Panc1 (cell line): ENCODE measurements at regions not wholly inside any gene's neighbourhood (a gene's known extent, or its start where the extent isn't known, plus 50 kb on each side); places are given as distances from the start of the nearest gene placed in this dataset.

Source experiments
- ATAC-seq: fragments of 200-7000 bp; cut with Tn5 transposase; 2 replicates; pipeline ENCODE4 v1.9.1; 2020; ENCODE audit warnings: mild to moderate bottlenecking, moderate library complexity
- BruUV-seq: library from RNA; stranded (reverse); fragments of 400-500 nt; replicated peaks from 2 replicates; lab custom pipeline; 2021; lab: Mats Ljungman, UMichigan
- CTCF ChIA-PET: fragments of 300-600 bp; sonication (Branson Sonifier 250); formaldehyde crosslinking; loops from one replicate; lab custom pipeline; 2022; ENCODE audit warnings: antibody characterized with exemption; lab: Charles Lee
- POLR2A ChIA-PET: fragments of 300-600 bp; sonication (Branson Sonifier 250); formaldehyde crosslinking; loops from one replicate; lab custom pipeline; 2022; ENCODE audit warnings: antibody characterized with exemption; lab: Charles Lee
- DNase-seq: peaks from one replicate; pipeline ENCODE4 v3.0.0-alpha.2; 2010; ENCODE audit warnings: low read depth, low spot score
- H3K27ac ChIP-seq: 2 replicates; pipeline ENCODE4 v1.5.1; 2011; ENCODE audit warnings: mild to moderate bottlenecking, low read length, inconsistent platforms
- H3K27me3 ChIP-seq: fragments of 200-500 bp; sonication (Bioruptor generic); 2 replicates; pipeline ENCODE4 v1.6.0; 2014; ENCODE audit warnings: low read length, inconsistent platforms; ENCODE audit not compliant: control insufficient read depth, insufficient read depth
- H3K36me3 ChIP-seq: fragments of 200-500 bp; sonication (Bioruptor generic); 2 replicates; pipeline ENCODE4 v1.5.1; 2014; ENCODE audit warnings: inconsistent platforms, mild to moderate bottlenecking, low read length, moderate library complexity; ENCODE audit not compliant: control insufficient read depth, insufficient read depth
- H3K4me1 ChIP-seq: 2 replicates; pipeline ENCODE4 v1.5.1; 2011; ENCODE audit warnings: inconsistent platforms, mild to moderate bottlenecking, low read length, moderate library complexity; ENCODE audit not compliant: control insufficient read depth, insufficient read depth
- H3K4me3 ChIP-seq, 2 experiments: 2 replicates each; pipeline ENCODE4 v1.5.1; 2011 to 2012; ENCODE audit warnings: low read depth in 2 of 2, low read length in 2 of 2, mild to moderate bottlenecking in 2 of 2, inconsistent platforms in 1 of 2, moderate library complexity in 1 of 2
- H3K9me3 ChIP-seq: fragments of 200-500 bp; sonication (Bioruptor generic); 2 replicates; pipeline ENCODE4 v1.5.1; 2014; ENCODE audit warnings: low read depth, mild to moderate bottlenecking, inconsistent platforms, low read length, moderate library complexity; ENCODE audit not compliant: control insufficient read depth, insufficient read depth
- CTCF ChIP-seq: fragments of 450-650 bp; IDR thresholded peaks from 2 replicates; pipeline ENCODE4 v1.5.1; 2017; ENCODE audit warnings: mild to moderate bottlenecking
- POLR2AphosphoS5 ChIP-seq: IDR thresholded peaks from 2 replicates; pipeline ENCODE4 v1.6.1; 2012; ENCODE audit warnings: mild to moderate bottlenecking, low read depth, low read length, moderate library complexity
- REST ChIP-seq, 2 experiments: IDR thresholded peaks; 2 replicates each; pipeline ENCODE4 v1.6.1; 2011 to 2012; ENCODE audit warnings: low read depth in 2 of 2, control low read depth in 1 of 2, low read length in 1 of 2, mild to moderate bottlenecking in 1 of 2, moderate library complexity in 1 of 2; ENCODE audit not compliant: insufficient read depth in 1 of 2
- SIN3A ChIP-seq: IDR thresholded peaks from 2 replicates; pipeline ENCODE4 v1.6.1; 2012; ENCODE audit warnings: low read depth, mild to moderate bottlenecking, low read length, moderate library complexity, borderline replicate concordance; ENCODE audit not compliant: insufficient read depth
- TCF7L2 ChIP-seq: IDR thresholded peaks from 2 replicates; pipeline ENCODE4 v1.6.1; 2011; ENCODE audit warnings: mild to moderate bottlenecking, low read depth, low read length, inconsistent platforms
- in situ Hi-C: cut with HindIII; loops from 2 replicates; pipeline ENCODE4 v1.10.0; 2016; ENCODE audit warnings: low sequenced_read_pairs, low pct_unique_long_range_greater_than_20kb
- intact Hi-C: fragments of 100-400 bp; cut with micrococcal nuclease; formaldehyde crosslinking; loops from one replicate; pipeline ENCODE4 v1.10.0; 2022; ENCODE audit not compliant: unreplicated experiment

GRCh38 chr16:65831903-65832666, 534.4 kb upstream of the CDH5 start:
- no TSS peak for BruUV-seq
- Histone ChIP-seq H3K36me3 (no peaks in the 10 kb centered on the region), H3K4me1 (no peaks in the 10 kb centered on the region), H3K4me3 (no peak overlapping the region), H3K27ac (no peak overlapping the region), H3K9me3 (no peaks in the 10 kb centered on the region), H3K27me3 (no peaks in the 10 kb centered on the region)
- in situ Hi-C loops (no loop called here), intact Hi-C loops (no loop called here)
- no peak for ATAC-seq
- POLR2A ChIA-PET = no interaction called here
- CTCF ChIA-PET = no interaction called here
- TF ChIP-seq TCF7L2 = no peak
- TF ChIP-seq SIN3A = no peak
- no peak for TF ChIP-seq REST (IDR thresholded peaks at IDR 0.05; ENCODE audit: insufficient read depth in 1 of 2, low read depth in 2 of 2, low read length in 1 of 2)
- TF ChIP-seq POLR2AphosphoS5 = no peak
- DNase-seq = no peak

- Histone ChIP-seq H3K36me3 (no peaks in the 10 kb centered on the region), H3K9me3 (no peaks in the 10 kb centered on the region), H3K4me3 (no peak overlapping the region), H3K27ac (no peak overlapping the region), H3K27me3 (no peaks in the 10 kb centered on the region), H3K4me1 (no peaks in the 10 kb centered on the region)
- DNase-seq (no peak), ATAC-seq (no peak)
- in situ Hi-C loops = no loop called here
- no TSS peak for BruUV-seq
- TF ChIP-seq SIN3A (no peak), CTCF (no peak), TCF7L2 (no peak), POLR2AphosphoS5 (no peak)
- intact Hi-C loops = no loop called here
- ChIA-PET POLR2A (no interaction called here), CTCF (no interaction called here)
These were observed 537.4 kb upstream of the CDH5 start for GRCh38 chr16:65829076-65829475.

GRCh38 chr16:65828296-65828695, 538.2 kb upstream of the CDH5 start:
- H3K27ac ChIP-seq = no peak overlapping the region
- ChIA-PET POLR2A (no interaction called here), CTCF (no interaction called here)
- DNase-seq (no peak), ATAC-seq (no peak)
- no TSS peak for BruUV-seq
- intact Hi-C loops = no loop called here
- no peak overlapping the region for H3K4me3 ChIP-seq
- no peaks in the 10 kb centered on the region for H3K27me3 ChIP-seq
- H3K9me3 ChIP-seq = no peaks in the 10 kb centered on the region
- H3K36me3 ChIP-seq = no peaks in the 10 kb centered on the region
- in situ Hi-C loops = no loop called here
- H3K4me1 ChIP-seq = no peaks in the 10 kb centered on the region
- TF ChIP-seq TCF7L2 (no peak), CTCF (no peak), POLR2AphosphoS5 (no peak), SIN3A (no peak), REST (IDR thresholded peaks at IDR 0.05; ENCODE audit: insufficient read depth in 1 of 2, low read depth in 2 of 2, low read length in 1 of 2) (no peak)
